Left colon (tissue), 2 donors: ENCODE measurements at regions not wholly inside any gene's neighbourhood (a gene's known extent, or its start where the extent isn't known, plus 50 kb on each side); places are given as distances from the start of the nearest gene placed in this dataset.
"Not testable (repeated sequence)": the region's sequence is repeated elsewhere in the genome, so short reads cannot be mapped to it uniquely, and the experiment has no call there.

Experiments
- ATAC-seq: fragments of 200-7000 bp; cut with Tn5 transposase; one replicate; pipeline ENCODE4 v1.9.1; 2020; ENCODE audit warnings: mild to moderate bottlenecking, moderate library complexity
- DNase-seq, 2 donors: peaks; one replicate each; pipeline ENCODE4 v3.0.0-alpha.2; 2020
- intact Hi-C, 2 donors: fragments of 100-400 bp; cut with DNase I in 1 of 2; cut with micrococcal nuclease in 1 of 2; formaldehyde crosslinking; loops; one replicate each; pipeline versions ENCODE4 v1.11.2 to v1.14.0; 2022; cut with DNase I, micrococcal nuclease
- donor health status: DM: no; HTN: no; CAD: no.
- donor health status: DM: yes; HTN: yes; CAD: no.

GRCh38 chr4:164210377-164210776, 543.6 kb upstream of the SMIM31 start:
- DNase-seq (no peak), ATAC-seq (no peak)
- intact Hi-C loops = no loop called here

DNA sequence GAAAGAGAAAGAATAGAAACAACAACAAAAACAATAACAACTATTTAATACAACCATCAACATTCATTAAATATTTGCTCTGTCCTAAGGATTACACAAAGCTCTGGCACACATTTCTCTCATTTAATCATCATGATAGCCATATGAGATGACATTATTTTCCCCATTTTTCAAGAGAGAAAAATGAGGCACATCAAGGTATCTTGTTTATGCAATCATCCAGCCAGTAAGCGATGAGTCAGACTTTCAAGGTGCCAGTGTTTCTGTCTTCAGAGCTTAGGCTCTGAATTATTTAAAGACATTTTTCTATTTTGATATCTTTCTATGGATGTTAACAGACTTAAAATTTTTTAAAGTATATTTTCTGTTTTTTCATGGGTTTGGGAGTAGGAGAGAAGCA, 541.8 kb upstream of the SMIM31 start:
- intact Hi-C loops = no loop called here
- DNase-seq = no peak
- ATAC-seq = no peak

DNA sequence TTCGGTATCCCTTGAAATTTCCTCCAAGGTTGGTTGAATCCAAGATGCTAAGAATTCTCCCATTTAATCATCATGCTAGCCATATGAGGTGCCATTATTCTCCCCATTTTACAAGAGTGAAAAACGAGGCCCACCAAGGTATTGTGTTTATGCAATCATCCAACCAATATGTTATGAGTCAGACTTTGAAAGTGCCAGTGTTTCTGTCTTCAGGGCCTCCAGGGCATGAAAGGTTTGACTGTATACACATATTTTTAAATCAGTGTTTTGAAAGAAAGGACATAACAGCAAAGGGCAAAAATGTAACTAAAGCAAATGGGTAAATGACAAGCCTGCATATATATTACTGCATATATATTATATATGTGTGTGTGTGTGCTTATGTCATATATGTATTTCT, 541.2 kb upstream of the SMIM31 start:
- DNase-seq (no peak), ATAC-seq (no peak)
- intact Hi-C loops = no loop called here

DNA sequence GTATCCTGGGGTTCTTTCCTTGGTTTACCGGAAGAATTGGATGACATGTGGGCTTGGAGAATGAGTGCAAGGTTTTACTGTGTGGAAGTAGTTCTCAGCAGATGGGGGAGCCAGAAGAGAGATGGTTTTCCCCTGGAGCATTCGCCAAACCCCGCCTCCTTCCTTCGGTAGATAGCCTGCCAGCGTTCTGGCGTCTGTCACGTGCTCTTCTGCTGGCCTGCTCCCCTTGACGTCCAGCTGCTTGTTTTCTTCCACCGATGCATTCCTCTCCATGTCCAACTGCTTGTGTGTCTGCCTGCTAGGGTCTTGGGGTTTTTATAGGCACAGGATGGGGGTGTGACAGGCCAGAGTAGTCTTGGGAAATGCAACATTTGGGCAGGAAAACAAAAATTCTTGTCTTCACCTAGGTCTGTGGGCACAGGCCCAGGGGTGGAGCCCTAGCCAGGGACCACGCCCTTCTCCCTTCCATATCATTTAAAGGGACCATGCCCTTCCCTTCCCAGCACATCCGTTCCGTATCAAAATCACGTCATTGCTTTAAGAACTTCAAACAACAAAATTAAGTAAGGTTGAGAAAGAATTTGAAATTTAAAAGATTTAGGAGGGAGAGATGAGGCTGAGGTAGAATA, 538.7 kb upstream of the SMIM31 start:
- DNase-seq (no peak), ATAC-seq (no peak)
- intact Hi-C loops = no loop called here

DNA sequence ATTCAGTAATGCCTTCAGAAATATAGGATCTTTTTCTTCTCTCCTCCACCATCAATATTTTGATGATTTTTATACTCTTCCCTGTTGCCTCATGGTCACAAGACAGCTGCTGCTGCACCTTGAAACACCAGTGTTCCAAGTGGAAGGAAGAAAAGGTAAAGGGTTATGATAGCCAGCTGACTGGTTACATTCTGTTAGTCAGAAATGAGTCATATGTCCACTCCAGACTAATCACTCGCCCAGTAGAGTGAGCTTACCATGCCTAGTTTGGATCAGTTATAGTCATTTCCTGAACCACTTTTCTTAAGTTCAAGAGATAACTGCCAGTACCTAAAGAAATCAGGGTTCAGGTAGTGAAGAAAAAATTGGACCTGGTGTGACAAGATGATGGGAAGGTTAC, 532.3 kb upstream of the SMIM31 start:
- intact Hi-C loops = no loop called here
- DNase-seq (no peak), ATAC-seq (no peak)

DNA sequence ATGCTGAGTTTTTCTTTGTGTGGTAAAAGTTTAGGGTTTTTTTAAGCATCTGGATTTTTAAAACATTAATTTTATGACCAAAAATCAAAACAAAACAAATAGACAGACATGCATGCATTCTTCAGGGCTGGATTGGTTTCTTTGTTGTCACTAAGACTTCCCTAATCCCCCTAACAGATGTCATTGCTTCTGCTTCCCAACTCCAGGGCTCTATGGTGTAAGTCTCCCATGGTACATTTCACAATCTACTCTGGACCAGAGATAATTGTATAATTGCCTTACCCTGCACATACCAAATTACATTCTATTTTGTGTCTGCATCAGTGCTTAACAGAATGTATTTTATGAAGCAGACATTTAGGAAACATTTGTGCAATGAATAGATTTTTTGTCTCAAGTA, 529.1 kb upstream of the SMIM31 start:
- ATAC-seq (no peak), DNase-seq (no peak)
- intact Hi-C loops = no loop called here

GRCh38 chr4:164229255-164229654, 524.7 kb upstream of the SMIM31 start:
- intact Hi-C loops = no loop called here
- ATAC-seq = no peak
- no peak for DNase-seq

GRCh38 chr4:164239433-164239832, 514.5 kb upstream of the SMIM31 start:
- DNase-seq (no peak), ATAC-seq (no peak)
- intact Hi-C loops = no loop called here

DNA sequence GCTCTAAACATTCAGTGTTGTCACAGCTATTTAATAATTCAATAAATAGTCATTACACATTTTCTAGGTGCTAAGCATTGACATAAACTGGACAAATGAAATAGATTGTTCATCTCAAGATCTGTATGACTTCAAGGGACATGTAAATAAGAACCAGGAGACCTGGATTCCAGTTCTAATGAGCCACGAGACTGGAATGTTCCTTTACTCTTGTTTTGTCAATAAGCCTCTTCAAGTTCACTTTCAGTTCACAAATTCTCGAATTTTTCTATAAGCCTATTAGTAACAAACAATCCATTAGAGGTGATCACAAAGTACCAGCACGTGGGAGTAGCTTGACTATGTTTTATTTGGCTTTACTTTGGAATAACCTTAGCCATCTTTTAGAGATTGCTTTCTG, 514.0 kb upstream of the SMIM31 start:
- no peak for ATAC-seq
- DNase-seq = no peak
- intact Hi-C loops = no loop called here

- no peak for ATAC-seq
- no peak for DNase-seq
- intact Hi-C loops = no loop called here
Observed at GRCh38 chr4:164251257-164251656, 502.7 kb upstream of the SMIM31 start.

GRCh38 chr4:164252286-164252685, 501.6 kb upstream of the SMIM31 start:
- intact Hi-C loops = no loop called here
- no peak for ATAC-seq
- DNase-seq = no peak

DNA sequence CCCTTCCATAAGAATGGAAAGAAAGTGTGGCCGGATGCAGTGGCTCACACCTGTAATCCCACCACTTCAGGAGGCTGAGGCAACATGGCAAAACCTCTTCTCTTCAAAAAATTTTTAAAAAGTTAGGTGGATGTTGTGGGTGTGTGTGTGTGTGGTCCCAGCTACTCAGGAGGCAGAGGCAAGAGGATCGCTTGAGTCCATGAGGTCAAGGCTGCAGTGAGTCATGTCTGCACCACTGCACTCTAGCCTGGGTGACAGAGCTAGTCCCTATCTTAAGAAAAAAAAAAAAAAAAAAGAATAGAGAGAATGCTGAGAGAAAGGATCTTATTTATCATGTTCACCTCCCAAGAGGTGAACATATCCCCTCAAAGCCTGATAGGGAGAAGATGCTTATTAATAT, 492.1 kb upstream of the SMIM31 start:
- no peak for ATAC-seq

DNA sequence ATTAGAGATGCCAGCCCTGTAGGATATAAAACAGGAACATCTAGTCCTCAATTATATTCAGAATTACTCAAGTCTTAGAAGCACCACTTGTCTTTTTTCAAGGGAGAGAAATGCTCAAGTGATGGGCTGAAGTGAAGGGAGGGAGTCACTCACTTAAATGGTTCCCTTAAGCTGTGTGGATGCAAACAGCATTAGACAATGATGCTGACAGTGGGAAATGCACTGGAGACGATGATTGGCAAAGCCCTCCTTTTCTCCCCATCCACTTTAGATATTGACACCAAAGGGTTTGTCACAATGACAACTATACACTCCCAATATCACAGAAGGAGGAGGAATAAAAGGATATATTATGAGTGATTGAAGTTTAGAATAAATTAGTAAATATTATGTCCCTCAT, 491.4 kb upstream of the SMIM31 start:
- intact Hi-C loops, ATAC-seq, DNase-seq: not testable (repeated sequence)

More for the DNA sequence above, 492.1 kb upstream of the SMIM31 start:
- intact Hi-C loops = no loop called here
- no peak for DNase-seq

- intact Hi-C loops, ATAC-seq: not testable (repeated sequence)
Observed at GRCh38 chr4:164277414-164277813, 476.5 kb upstream of the SMIM31 start.

DNA sequence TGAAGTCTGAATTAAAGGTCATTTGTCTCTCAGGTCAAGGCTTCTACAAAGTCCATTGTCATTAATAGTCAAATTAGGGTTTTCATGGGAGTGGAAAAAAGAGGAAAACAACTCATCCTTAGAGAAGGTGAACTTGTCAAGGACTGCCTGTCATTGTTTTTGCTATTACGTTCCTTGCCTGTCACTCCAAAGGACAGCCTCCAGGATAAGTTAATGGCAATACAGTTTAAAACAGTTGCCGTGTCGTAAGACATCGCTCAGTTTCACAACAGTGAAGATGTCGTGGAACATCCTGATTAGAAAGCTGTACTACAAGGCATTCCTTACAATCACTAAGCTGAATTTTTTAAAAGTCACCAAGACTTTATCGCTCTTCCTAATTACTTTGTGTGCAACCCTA, 466.8 kb upstream of the SMIM31 start:
- intact Hi-C loops = no loop called here
- ATAC-seq (no peak), DNase-seq (no peak)

More at GRCh38 chr4:164277414-164277813, 476.5 kb upstream of the SMIM31 start:
- DNase-seq = not testable (repeated sequence)

GRCh38 chr4:164288578-164288977, 465.4 kb upstream of the SMIM31 start:
- ATAC-seq (no peak), DNase-seq (no peak)
- intact Hi-C loops = no loop called here

- intact Hi-C loops = no loop called here
- DNase-seq (no peak), ATAC-seq (no peak)
Observed at GRCh38 chr4:164293203-164293602, 460.7 kb upstream of the SMIM31 start.

DNA sequence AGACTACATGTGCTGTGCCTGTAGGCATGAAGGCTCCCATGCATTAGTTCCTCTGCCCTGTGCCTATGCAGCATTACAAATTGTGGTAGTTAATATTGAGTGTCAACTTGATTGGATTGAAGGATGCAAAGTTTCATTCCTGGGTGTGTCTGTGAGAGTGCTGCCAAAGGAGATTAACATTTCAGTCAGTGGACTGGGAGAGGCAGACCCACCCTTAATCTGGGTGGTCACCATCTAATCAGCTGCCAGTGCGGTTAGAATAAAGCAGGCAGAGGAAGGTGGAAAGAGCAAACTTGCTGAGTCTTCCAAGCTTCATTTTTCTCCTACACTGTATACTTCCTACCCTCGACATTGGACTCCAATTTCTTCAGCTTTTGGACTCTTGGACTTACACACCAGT, 460.2 kb upstream of the SMIM31 start:
- DNase-seq (no peak), ATAC-seq (no peak)
- intact Hi-C loops = no loop called here

- intact Hi-C loops = no loop called here
- ATAC-seq = no peak
- DNase-seq = no peak
Observed at GRCh38 chr4:164301430-164301829, 452.5 kb upstream of the SMIM31 start.

DNA sequence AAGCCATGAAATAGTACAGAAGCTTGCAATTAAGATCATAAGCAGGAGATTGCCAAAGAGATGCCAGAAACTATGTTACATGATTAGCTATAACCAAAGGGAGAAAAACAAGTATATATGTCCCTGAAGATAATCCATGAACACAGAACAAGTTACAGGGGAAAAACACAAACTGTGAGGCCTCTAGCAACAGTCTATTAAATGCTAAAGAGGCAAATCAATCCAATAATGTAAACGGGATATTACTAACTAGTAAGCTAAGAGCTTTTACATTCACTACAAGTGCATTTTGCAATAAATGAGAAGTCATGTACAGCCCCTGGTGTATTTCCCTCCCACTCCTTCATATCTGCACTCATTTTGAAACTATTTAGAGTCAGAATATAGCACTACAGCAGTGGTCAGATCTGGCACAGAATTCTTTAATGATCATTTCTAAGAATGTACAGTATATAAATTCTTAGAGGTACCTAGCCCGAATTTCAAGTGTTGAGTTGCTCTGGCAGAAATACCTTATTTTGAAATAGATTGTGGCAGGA, 449.8 kb upstream of the SMIM31 start:
- intact Hi-C loops = no loop called here
- ATAC-seq = no peak
- no peak for DNase-seq

GRCh38 chr4:164304861-164305260, 449.1 kb upstream of the SMIM31 start:
- intact Hi-C loops = no loop called here
- no peak for DNase-seq
- no peak for ATAC-seq
